Tibial artery (tissue), 4 donors: ENCODE measurements at regions not wholly inside any gene's neighbourhood (a gene's known extent, or its start where the extent isn't known, plus 50 kb on each side); places are given as distances from the start of the nearest gene placed in this dataset.
"Not testable (repeated sequence)": the region's sequence is repeated elsewhere in the genome, so short reads cannot be mapped to it uniquely, and the experiment has no call there.

Experiments
- DNase-seq, 2 donors: peaks; one replicate each; pipeline ENCODE4 v3.0.0-alpha.2; 2019
- H3K27ac ChIP-seq, 2 donors: fragments of 200-600 bp; sonication (generic) in 1 of 2; 1 replicate in 1 of 2; 2 replicates in 1 of 2; pipeline ENCODE4 v1.5.1; 2018 to 2019; ENCODE audit warnings: mild to moderate bottlenecking in 1 of 2
- H3K27me3 ChIP-seq, 2 donors: fragments of 200-600 bp; sonication (generic) in 1 of 2; one replicate each; pipeline versions ENCODE4 v1.5.1 to v1.6.0; 2016 to 2019
- H3K36me3 ChIP-seq, 3 donors: fragments of 200-600 bp; sonication (generic) in 2 of 3; one replicate each; pipeline ENCODE4 v1.5.1; 2016 to 2019; ENCODE audit warnings: mild to moderate bottlenecking in 2 of 3
- H3K4me1 ChIP-seq, 4 donors: fragments of 200-600 bp; sonication (generic) in 2 of 4; 1 replicate in 3 of 4; 2 replicates in 1 of 4; pipeline ENCODE4 v1.5.1; 2016 to 2019
- H3K4me3 ChIP-seq, 2 donors: fragments of 200-600 bp; sonication (generic) in 1 of 2; 1 replicate in 1 of 2; 2 replicates in 1 of 2; pipeline ENCODE4 v1.5.1; 2018 to 2019; ENCODE audit warnings: mild to moderate bottlenecking in 2 of 2
- H3K9me3 ChIP-seq, 3 donors: fragments of 200-600 bp; sonication (generic) in 1 of 3; one replicate each; pipeline ENCODE4 v1.5.1; 2016 to 2019
- intact Hi-C: fragments of 100-400 bp; cut with DNase I; formaldehyde crosslinking; loops from one replicate; pipeline ENCODE4 v1.15.0; 2023; ENCODE audit warnings: low total_unique reads
- TF ChIP-seq, protein P1 (sequence below), 2 experiments: fragments of 200-600 bp in 1 of 2; fragments of 450-650 bp in 1 of 2; IDR thresholded peaks; one replicate each; pipeline ENCODE4 v1.5.1; 2017 to 2019; ENCODE audit warnings: antibody characterized with exemption in 2 of 2, mild to moderate bottlenecking in 1 of 2, moderate library complexity in 1 of 2

DNA sequence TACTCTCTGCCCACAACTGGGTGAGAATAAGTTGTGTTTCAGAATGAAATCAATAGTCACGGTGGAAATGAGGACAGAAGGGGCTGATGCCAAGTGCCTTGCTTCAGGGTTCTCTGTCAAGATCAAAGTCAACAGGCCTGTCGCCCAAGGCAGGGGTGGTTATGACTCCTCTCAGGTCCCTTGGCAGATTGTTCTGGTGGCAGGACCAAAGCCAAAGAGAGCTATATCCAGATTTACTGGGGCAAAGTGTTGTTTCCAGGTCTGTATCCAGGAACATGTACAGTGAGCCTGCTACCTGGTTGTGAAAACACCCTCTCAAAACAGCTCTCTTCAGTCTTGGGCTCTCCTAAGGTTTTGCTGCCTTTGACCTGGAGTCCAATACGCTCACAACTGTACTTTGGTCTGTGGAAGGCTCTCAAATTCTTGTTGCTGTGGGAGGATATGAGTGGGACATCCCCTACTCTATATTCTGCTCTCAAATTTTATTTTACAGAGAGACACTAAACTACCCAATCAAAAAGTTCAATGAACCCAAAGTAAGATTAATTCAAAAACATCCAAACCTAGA lies 175.1 kb upstream of the ETV3 start:
- Histone ChIP-seq H3K4me3 (no peak overlapping the region), H3K9me3 (peaks cover 0 to 21% (median 0%) of the 10 kb centered on the region in 3 donors), H3K27ac (no peak overlapping the region), H3K36me3 (no peaks in the 10 kb centered on the region), H3K27me3 (no peaks in the 10 kb centered on the region), H3K4me1 (no peaks in the 10 kb centered on the region)
- intact Hi-C loops = no loop called here
- TF ChIP-seq, protein P1, sequence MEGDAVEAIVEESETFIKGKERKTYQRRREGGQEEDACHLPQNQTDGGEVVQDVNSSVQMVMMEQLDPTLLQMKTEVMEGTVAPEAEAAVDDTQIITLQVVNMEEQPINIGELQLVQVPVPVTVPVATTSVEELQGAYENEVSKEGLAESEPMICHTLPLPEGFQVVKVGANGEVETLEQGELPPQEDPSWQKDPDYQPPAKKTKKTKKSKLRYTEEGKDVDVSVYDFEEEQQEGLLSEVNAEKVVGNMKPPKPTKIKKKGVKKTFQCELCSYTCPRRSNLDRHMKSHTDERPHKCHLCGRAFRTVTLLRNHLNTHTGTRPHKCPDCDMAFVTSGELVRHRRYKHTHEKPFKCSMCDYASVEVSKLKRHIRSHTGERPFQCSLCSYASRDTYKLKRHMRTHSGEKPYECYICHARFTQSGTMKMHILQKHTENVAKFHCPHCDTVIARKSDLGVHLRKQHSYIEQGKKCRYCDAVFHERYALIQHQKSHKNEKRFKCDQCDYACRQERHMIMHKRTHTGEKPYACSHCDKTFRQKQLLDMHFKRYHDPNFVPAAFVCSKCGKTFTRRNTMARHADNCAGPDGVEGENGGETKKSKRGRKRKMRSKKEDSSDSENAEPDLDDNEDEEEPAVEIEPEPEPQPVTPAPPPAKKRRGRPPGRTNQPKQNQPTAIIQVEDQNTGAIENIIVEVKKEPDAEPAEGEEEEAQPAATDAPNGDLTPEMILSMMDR (IDR thresholded peaks at IDR 0.05) = no peak
- DNase-seq = no peak

DNA sequence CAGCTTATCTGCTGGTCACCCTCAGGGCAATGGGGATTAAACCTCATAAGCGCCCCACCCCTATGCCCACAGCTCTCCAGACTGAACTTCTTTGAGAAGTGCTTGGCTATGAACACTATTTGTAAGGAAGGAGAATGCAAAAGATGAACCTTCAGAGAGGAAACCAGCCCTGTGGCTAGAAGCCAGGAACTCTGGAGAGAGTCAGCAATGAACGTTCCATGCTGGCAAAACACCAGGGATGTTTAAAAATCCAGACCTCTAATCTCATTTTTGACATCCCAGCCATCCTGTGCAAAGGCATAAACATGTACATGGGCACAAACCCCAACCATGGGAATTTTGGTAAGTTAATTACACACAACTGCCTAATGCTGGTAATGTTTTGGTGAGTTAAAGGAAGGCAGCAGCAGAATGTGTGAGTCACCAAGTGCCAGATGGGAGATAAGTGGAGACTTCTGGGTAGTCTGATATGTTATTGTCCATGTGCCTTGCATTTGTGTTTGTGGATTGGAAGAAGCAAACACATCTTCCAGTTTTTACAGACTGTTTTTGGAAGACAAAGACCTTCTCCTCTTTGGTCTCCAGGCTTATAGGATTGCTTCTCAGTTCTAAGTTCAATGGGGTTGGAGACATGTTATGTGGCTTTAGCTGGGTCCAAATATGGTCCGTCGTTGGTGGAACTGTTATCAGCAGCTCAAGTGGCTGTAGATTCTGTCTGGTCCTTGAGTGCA lies 174.1 kb upstream of the ETV3 start:
- Histone ChIP-seq H3K4me3 (no peak overlapping the region), H3K27me3 (no peaks in the 10 kb centered on the region), H3K4me1 (no peaks in the 10 kb centered on the region), H3K27ac (no peak overlapping the region), H3K36me3 (no peaks in the 10 kb centered on the region), H3K9me3 (peaks cover 0 to 20% (median 0%) of the 10 kb centered on the region in 3 donors)
- no peak for DNase-seq
- intact Hi-C loops = no loop called here
- TF ChIP-seq, protein P1 (IDR thresholded peaks at IDR 0.05) = no peak

DNA sequence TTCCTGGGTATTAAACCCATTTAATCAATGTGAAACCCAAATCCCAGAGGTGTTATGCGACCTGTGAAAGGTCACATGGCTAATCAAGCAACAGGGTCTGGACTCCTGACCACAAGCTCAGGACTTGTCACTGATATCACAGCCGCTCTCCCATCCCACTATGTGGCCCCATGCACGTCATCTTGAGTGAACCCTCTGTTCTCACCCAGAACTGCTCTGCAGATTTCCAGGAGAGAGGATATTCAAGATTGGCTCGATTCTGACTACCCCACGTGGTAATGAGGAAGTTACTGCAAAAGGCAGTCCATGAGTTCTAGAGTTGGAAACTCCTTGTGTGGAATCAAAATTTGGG lies 173.5 kb upstream of the ETV3 start:
- H3K9me3 ChIP-seq = peaks cover 0 to 14% (median 0%) of the 10 kb centered on the region in 3 donors
- intact Hi-C loops = no loop called here
- TF ChIP-seq, protein P1 (IDR thresholded peaks at IDR 0.05) = no peak

DNA sequence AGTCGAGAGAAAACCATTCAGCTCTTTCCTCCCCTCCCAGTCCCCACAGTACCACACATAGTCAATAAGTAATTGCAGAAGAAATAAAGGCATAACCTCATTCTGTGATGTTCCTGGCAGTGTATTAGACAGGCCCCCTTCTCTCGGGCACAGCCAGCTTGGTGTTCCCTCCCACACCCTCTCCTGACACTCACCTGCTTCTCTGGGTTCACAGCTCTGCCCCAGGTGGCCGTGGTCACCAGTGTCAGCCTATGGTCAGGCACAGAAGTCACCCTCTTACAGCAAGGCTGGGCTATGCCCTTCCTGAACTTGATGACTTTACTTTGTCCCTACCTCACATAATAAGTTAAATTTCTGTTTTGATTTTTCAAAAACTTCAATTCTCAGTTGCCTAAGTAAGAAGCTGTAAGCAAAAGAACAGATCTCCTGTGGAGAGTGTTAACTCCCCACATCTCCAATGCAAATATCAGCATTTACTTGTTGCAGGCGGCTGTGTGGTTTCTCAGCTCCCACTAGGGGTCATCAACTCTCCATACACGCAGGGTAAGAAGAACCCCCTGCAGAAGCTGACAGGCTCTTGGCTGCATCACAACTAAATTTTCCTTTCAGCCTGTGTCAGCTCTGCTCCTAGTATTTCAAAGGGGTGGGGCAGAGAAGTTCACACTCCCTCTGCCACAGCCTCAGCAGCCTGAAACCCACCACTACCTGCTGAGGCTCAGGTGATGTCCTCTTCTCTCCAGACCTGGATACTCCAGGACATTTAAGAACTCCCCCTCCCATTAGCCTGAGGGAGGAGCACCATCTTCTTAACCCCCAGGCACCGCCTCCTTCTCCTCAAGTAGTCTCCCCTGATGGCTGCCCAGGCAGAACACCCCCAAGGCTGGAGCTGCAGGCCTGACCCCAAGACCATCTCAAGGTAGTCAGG lies 172.9 kb upstream of the ETV3 start:
- H3K4me3 ChIP-seq, H3K9me3 ChIP-seq, H3K36me3 ChIP-seq: not testable (repeated sequence)

More for the DNA sequence above, 173.5 kb upstream of the ETV3 start:
- no peak for DNase-seq
- Histone ChIP-seq H3K4me3 (no peak overlapping the region), H3K4me1 (no peaks in the 10 kb centered on the region), H3K27me3 (no peaks in the 10 kb centered on the region), H3K27ac (no peak overlapping the region), H3K36me3 (no peaks in the 10 kb centered on the region)

DNA sequence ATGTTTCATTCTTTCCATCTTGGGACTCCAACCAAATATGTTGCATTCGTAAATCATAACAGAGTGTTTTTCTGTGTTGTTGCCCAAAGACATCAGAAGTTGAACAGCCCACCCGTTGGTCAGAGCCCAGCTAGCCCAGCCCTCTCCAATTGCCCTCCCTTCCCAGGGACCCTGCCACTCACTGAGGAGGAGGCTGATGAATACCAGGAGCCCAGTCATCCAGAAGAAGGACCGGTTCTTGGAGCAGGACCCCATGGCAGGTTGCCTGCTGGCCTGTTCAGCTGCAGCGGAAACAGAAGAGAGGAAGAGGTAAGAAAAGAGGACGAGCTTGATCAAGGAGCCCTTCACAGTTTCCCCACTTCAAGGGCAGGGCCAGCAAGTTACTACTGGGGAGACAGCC lies 172.2 kb upstream of the ETV3 start:
- intact Hi-C loops = no loop called here
- no peak for DNase-seq
- TF ChIP-seq, protein P1 (IDR thresholded peaks at IDR 0.05) = no peak

More for the DNA sequence above, 172.9 kb upstream of the ETV3 start:
- intact Hi-C loops, DNase-seq, H3K27ac ChIP-seq, H3K4me1 ChIP-seq, H3K27me3 ChIP-seq: not testable (repeated sequence)

DNA sequence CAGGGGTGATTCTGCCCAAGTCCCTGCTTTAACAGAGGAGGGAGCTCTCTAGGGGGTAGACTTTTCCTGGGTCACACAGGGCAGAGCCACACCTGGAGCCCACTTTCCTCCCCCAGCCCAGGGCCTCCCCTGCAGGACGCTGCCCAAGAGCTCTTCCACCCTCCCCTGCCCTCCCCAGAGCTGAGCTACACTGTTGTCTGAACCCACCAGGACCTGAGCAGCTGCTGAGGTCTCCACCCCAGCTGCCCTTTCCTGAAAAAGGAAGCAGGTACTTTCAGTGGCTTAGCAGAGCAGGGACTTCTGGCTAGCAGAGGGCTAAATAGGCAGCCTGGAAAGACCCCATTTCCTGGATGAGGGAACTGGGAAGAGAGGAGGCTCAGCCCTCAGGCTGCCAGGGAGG lies 169.3 kb upstream of the ETV3 start:
- no peak overlapping the region for H3K4me3 ChIP-seq
- H3K27me3 ChIP-seq = no peaks in the 10 kb centered on the region
- TF ChIP-seq, protein P1 (IDR thresholded peaks at IDR 0.05) = no peak
- DNase-seq = no peak
- no peaks in the 10 kb centered on the region for H3K4me1 ChIP-seq
- H3K27ac ChIP-seq = no peak overlapping the region
- intact Hi-C loops = no loop called here
- H3K9me3 ChIP-seq = no peaks in the 10 kb centered on the region
- H3K36me3 ChIP-seq = no peaks in the 10 kb centered on the region

More for the DNA sequence above, 172.2 kb upstream of the ETV3 start:
- Histone ChIP-seq H3K4me1 (no peaks in the 10 kb centered on the region), H3K4me3 (no peak overlapping the region), H3K36me3 (no peaks in the 10 kb centered on the region), H3K9me3 (peaks cover 0 to 3% (median 0%) of the 10 kb centered on the region in 3 donors), H3K27ac (no peak overlapping the region), H3K27me3 (no peaks in the 10 kb centered on the region)
